NCI-H187 treated with DMSO at 0.1 percent for 48 hours (cell line): ENCODE measurements at regions not wholly inside any gene's neighbourhood (a gene's known extent, or its start where the extent isn't known, plus 50 kb on each side); places are given as distances from the start of the nearest gene placed in this dataset.

Source experiments
- DNase-seq: peaks from one replicate; lab custom pipeline; 2025; lab: John Stamatoyannopoulos, UW

GRCh38 chr16:55943267-55943666, 68.1 kb upstream of the CES5A start:
- no peak for DNase-seq

DNA sequence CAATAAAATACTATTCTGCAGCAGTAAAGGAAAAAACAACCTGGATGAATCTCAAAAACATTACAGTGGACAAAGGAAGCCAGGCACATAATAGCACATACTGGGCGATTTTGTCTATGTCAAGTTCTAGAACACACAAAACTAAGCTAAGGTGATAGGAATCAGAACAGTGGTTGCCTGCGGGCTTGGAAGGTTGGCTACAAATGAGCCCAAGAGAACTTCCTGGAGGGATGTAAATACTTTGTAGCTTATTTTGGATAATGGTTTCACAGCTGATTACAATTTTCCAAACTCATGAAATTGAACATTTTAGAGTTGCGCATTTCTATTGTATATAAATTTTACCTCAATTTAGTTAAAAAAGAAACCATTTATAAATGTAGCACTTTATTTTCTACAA, 67.6 kb upstream of the CES5A start:
- no peak for DNase-seq

GRCh38 chr16:55941552-55941951, 66.4 kb upstream of the CES5A start:
- no peak for DNase-seq

GRCh38 chr16:55938126-55938525, 63.0 kb upstream of the CES5A start:
- DNase-seq: no peak

GRCh38 chr16:55933038-55933437, 57.9 kb upstream of the CES5A start:
- DNase-seq: no peak

DNA sequence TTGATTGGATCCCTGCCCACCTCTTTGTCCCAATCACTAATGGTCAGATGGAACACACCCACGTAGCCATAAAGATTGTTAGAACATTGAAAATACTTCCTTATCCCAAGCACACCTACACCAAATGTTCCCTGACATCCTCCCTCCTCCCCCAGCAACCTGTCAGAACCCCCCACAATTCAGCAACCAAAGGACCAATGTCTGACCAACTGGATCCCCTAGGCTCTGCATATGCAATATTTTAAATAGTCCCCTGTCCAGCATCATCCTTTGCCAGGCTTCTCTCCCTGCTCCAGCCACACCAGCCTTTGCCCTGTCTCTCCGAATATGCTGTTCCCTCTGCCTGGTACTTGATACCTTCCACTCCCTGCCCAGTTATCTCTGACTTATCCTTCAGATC, 54.9 kb upstream of the CES5A start:
- DNase-seq: no peak

- no peak for DNase-seq
These were observed 54.0 kb upstream of the CES5A start for GRCh38 chr16:55929181-55929580.

GRCh38 chr16:55925242-55925641, 50.1 kb upstream of the CES5A start:
- DNase-seq: no peak
